ENCODE measurements at regions not wholly inside any gene's neighbourhood (a gene's known extent, or its start where the extent isn't known, plus 50 kb on each side); places are given as distances from the start of the nearest gene placed in this dataset.
"Not testable (repeated sequence)": the region's sequence is repeated elsewhere in the genome, so short reads cannot be mapped to it uniquely, and the experiment has no call there.

GRCh38 chr4:118494437-118494836 is 141.6 kb upstream of the PRSS12 start:
- not testable (repeated sequence) for H3K27ac ChIP-seq, H3K4me3 ChIP-seq

DNA sequence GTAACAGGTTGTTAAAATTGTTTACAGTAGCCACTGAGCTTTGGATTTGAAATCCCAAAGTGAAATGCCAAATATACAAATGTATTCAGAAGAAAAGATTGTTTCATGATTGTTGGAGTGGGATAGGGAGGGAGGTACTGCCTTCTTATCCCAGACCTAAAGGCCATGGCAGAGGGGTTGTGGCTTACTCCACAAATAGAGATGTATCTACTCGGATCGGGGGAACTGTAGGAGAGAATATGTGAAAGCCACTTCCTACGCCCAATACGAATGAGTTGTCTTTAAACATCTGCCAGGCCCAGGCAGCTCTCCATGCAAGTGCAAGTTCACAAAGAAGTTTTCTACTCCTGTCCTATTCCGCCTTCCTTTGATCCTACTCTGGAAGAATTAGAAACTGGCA is 150.2 kb upstream of the PRSS12 start:
- H3K4me3 ChIP-seq, H3K27ac ChIP-seq: not testable (repeated sequence)

GRCh38 chr4:118504927-118505326 is 152.1 kb upstream of the PRSS12 start:
- not testable (repeated sequence) for H3K4me3 ChIP-seq, H3K27ac ChIP-seq

DNA sequence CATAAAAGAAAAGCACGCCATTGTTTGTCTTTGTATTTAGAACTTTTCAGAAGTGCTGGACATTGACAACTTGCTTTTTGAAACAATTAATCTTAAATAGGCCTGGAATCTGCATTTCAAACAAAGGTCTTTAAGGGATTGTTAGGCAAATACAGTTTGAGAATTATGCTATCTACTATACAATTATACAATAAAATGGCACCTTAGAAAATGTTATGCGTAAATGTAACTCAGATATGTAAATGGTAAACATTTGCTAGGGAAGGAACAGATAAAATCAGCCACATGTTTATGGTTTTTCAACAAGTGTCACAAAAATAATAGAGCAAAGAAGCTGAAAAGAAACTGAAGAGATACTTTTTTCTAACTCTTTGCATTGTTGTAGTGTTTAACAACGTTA is 152.7 kb upstream of the PRSS12 start:
- not testable (repeated sequence) for H3K27ac ChIP-seq

DNA sequence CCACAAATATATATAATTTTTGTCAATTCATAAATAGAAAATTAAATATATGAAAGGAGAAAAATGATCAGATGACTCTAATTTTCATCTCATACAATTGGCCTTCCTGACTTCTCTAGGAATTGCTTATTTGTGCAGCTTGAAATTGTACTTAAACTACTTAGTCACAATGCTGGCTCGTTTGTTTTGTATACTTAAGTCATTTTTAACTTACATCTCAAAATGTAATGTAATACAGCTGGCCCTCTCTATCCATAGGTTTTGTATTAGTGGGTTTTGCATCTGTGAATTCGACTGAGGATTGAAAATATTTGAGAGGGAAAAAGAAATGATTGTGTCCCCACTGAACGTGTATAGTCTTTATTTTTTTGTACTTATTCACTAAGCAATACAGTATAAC is 160.1 kb upstream of the PRSS12 start:
- not testable (repeated sequence) for H3K27ac ChIP-seq, H3K4me3 ChIP-seq

More for the DNA sequence above, 152.7 kb upstream of the PRSS12 start:
- H3K4me3 ChIP-seq, result not testable (repeated sequence)

- not testable (repeated sequence) for H3K4me3 ChIP-seq, H3K27ac ChIP-seq
Observed at GRCh38 chr4:118514332-118514731, 161.5 kb upstream of the PRSS12 start.

DNA sequence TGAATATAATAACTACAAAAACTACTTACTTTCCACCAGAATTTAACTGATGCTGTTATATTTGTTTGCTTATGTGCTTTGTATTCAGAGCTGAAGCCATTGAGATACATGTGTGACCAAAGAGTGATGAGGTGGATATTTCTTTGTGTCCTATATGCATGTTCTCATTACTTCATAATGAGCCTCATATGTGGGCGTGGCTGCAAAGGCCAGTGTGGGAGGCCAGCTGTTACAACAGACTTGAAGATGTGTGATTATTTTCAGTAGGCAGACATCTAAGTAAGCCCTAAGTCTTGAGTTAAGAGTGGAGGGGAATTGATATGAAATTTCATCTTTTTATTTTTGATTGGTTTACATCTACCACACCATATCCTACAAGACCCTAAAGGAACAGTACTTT is 163.3 kb upstream of the PRSS12 start:
- H3K27ac ChIP-seq, H3K4me3 ChIP-seq: not testable (repeated sequence)

DNA sequence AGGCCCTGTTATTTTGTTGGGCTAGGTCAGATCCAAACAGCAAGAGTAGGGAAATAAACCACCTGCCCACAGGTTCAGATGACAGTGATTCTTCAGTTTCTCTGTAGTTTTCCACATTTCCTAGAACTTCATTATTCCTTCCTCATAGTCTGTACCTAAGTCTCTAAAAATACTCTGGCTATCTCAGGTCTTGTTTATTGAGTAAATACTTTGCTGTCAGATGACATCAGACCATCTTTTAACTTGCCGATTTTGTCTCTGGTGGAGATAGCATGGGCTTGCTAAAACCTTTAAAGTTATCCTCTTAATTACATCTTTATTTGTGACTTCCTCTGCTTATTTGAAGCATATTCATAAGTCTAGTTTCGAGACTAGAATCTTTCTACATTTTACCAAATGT is 155.1 kb upstream of the METTL14 start:
- not testable (repeated sequence) for H3K4me3 ChIP-seq, H3K27ac ChIP-seq

DNA sequence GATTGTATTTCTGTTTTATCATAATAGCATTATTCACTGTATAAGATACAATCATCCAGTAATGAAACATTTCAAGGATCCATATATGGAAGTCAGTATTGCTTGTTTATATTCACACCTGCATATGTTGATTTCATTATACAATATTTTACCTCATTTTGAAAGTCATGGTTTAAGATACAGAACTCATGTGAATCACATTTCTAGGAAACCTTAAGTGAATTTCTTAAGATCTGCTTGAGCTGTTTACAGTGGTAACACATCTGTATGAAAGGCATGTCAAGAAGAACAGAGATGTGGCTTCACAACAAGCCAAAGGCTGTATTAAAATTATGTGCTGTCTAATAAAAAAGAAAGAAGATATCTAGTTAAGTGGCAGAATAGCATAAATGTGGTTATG is 153.2 kb upstream of the METTL14 start:
- not testable (repeated sequence) for H3K27ac ChIP-seq, H3K4me3 ChIP-seq

DNA sequence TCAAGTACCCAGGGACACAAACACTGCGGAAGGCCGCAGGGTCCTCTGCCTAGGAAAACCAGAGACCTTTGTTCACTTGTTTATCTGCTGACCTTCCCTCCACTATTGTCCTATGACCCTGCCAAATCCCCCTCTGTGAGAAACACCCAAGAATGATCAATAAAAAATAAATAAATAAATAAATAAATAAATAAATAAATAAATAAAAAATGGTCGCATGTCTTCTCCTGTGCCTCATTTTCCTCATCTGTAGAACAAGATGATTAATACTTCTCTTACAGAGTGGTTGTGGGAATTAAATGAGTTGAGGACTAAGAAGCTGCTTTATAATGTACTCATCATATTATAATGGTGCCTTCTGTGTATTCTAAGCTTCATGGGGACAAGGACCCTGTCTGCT is 149.4 kb upstream of the METTL14 start:
- H3K4me3 ChIP-seq, H3K27ac ChIP-seq: not testable (repeated sequence)

- H3K27ac ChIP-seq, H3K4me3 ChIP-seq: not testable (repeated sequence)
Observed at GRCh38 chr4:118539412-118540077, 145.6 kb upstream of the METTL14 start.

DNA sequence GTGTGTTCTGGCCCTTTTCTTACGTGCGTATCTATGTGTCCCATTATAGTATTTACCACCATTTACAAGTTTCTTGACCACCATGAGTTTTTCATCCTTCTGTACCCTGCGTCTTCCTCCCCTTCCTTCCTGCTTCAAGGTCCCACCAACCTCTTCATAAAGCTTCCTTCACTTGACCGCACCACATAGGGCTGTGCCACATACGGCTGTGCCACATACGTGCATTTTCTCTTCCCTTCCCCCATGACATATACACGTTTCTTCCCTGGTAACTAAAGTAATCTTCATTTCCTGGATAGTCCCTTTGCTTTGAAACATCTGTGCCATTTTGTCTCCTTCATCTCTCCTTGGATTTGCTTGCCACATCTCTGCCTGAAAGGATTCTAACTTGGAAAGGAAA is 128.6 kb upstream of the METTL14 start:
- not testable (repeated sequence) for H3K4me3 ChIP-seq, H3K27ac ChIP-seq

- no peak overlapping the region for H3K4me3 ChIP-seq
- no peak overlapping the region for H3K27ac ChIP-seq
Observed at GRCh38 chr4:118557298-118557851, 127.8 kb upstream of the METTL14 start.

GRCh38 chr4:118558188-118558587 is 127.0 kb upstream of the METTL14 start:
- H3K4me3 ChIP-seq, H3K27ac ChIP-seq: not testable (repeated sequence)

DNA sequence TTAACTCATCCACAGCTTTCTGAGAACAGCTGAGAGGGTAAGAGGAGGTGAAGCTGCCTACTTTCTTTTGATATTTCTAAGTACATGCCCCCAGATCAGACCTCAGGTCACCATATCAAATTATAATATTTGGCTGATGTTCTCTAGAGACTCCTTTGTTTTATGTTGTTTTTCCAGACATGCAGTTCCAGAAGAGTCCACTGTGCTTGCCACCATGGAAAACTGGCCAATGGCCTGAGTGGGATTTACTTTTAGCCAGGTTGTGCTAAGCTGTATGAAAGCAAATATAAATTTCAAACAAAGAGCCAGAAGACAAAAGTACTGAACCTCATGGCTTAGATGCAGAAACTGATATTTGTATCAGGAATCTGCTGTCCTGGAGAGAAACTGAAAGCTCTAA is 123.6 kb upstream of the METTL14 start:
- H3K4me3 ChIP-seq, H3K27ac ChIP-seq: not testable (repeated sequence)

- not testable (repeated sequence) for H3K27ac ChIP-seq, H3K4me3 ChIP-seq
Observed at GRCh38 chr4:118566003-118566513, 119.1 kb upstream of the METTL14 start.

DNA sequence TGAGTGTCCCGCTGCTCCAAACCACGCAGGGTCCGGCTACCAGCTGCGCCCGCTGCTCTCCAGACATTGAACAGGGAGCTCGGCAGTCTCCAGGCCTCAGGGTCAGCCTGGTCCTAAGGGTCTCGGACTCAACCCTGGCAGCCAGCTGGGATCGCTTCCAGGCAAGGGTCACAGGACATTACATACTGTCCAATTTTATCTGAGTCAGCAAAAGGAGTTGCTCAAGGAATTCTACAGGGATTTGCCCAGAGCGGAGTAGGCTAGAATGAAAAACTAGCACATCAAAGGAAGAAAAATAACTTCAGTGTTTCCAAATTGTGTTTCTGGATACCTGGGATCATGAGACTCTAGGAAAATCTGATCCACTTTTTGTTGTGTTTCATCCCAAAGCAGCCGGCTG is 112.2 kb upstream of the METTL14 start:
- H3K4me3 ChIP-seq, H3K27ac ChIP-seq: not testable (repeated sequence)

- H3K27ac ChIP-seq, H3K4me3 ChIP-seq: not testable (repeated sequence)
Observed at GRCh38 chr4:118574251-118574913, 110.8 kb upstream of the METTL14 start.

GRCh38 chr4:118575057-118575456 is 110.1 kb upstream of the METTL14 start:
- H3K27ac ChIP-seq, H3K4me3 ChIP-seq: not testable (repeated sequence)

GRCh38 chr4:118575726-118576125 is 109.5 kb upstream of the METTL14 start:
- not testable (repeated sequence) for H3K27ac ChIP-seq

DNA sequence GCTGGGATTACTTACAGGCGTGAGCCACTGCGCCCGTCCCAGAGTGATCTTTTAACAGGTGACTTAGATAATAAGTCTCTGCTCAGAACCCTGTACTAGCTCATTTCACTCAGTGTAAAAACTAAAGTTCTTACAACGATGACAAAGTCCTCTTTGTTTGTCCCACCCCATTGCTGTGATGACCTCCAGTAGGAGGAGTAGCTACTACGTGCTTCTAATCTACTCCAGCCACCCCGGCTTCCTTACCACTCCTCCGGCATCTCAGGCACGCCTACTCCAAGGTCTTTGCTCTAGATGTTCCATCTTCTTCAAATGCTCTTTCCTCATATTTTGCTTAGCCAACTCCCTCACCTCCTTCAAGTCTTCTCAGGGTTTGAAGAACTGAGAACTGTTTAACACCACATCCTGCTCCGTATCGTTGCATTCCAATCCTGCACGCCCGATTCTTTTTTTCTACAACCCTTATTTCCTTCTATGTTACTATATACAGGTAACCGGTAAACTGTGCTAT is 108.4 kb upstream of the METTL14 start:
- not testable (repeated sequence) for H3K27ac ChIP-seq, H3K4me3 ChIP-seq

More at GRCh38 chr4:118575726-118576125, 109.5 kb upstream of the METTL14 start:
- H3K4me3 ChIP-seq, result not testable (repeated sequence)

All from skin epidermis (tissue), 12 donors.